ENCODE measurements at regions not wholly inside any gene's neighbourhood (a gene's known extent, or its start where the extent isn't known, plus 50 kb on each side); places are given as distances from the start of the nearest gene placed in this dataset.
A peak's percentile ranks its signal among the peaks of the same experiment; 100 is the strongest.

- TF ChIP-seq ZNF317 (CRISPR knock-in tag; IDR thresholded peaks at IDR 0.05), result no peak
- no peak for TF ChIP-seq SMAD1 (CRISPR knock-in tag; IDR thresholded peaks at IDR 0.05; ENCODE audit: borderline replicate concordance, low read depth)
- no peak for TF ChIP-seq TAF1 (CRISPR knock-in tag; IDR thresholded peaks at IDR 0.05)
- no peak for TF ChIP-seq HCFC1 (IDR thresholded peaks at IDR 0.05; ENCODE audit: low read depth, low read length)
- TF ChIP-seq CTCF (CRISPR knock-in tag; IDR thresholded peaks at IDR 0.05), result peak; percentile 46
- no peak for TF ChIP-seq ZNF513 (CRISPR knock-in tag; conservative IDR thresholded peaks at IDR 0.05)
- no peak for TF ChIP-seq ZKSCAN1 (IDR thresholded peaks at IDR 0.05; ENCODE audit: low read length)
- no peak for TF ChIP-seq ZBTB40 (IDR thresholded peaks at IDR 0.05)
- TF ChIP-seq ZBTB40 (CRISPR knock-in tag; IDR thresholded peaks at IDR 0.05), result no peak
- TF ChIP-seq ZNF143 (CRISPR knock-in tag; IDR thresholded peaks at IDR 0.05), result no peak
Measured at GRCh38 chr15:29942143-29942542, 119.9 kb upstream of the TJP1 start.
